ENCODE measurements at regions not wholly inside any gene's neighbourhood (a gene's known extent, or its start where the extent isn't known, plus 50 kb on each side); places are given as distances from the start of the nearest gene placed in this dataset.
"Not testable (repeated sequence)": the region's sequence is repeated elsewhere in the genome, so short reads cannot be mapped to it uniquely, and the experiment has no call there.

GRCh38 chr3:27554706-27555105 is 70.5 kb upstream of the SLC4A7 start:
- DNase-seq: no peak

- DNase-seq: no peak
These were observed 69.8 kb upstream of the SLC4A7 start for GRCh38 chr3:27553886-27554540.

DNA sequence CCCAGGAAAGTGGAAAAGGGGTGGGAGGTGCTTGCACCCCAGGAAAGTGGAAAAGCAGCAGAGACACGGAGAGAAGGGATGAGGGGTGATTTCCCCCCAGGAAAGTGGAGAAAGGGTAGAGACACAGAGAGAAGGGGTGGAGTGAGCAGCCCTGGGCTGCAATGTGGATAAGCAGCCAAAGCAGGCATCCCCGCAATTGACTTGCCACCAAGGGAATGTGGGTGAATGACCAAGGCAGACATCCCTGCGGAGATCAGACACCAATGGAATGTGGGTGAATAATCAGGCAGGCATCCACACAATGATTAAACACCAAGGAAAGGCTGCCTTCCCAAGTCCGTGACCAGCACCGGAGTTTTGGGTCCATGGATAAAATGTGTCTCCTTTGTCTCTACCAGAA is 68.5 kb upstream of the SLC4A7 start:
- peak; percentile 25 to 63 for DNase-seq

- DNase-seq: not testable (repeated sequence)
These were observed 67.2 kb upstream of the SLC4A7 start for GRCh38 chr3:27551413-27551812.

GRCh38 chr3:27545061-27545460 is 60.9 kb upstream of the SLC4A7 start:
- DNase-seq: no peak

DNA sequence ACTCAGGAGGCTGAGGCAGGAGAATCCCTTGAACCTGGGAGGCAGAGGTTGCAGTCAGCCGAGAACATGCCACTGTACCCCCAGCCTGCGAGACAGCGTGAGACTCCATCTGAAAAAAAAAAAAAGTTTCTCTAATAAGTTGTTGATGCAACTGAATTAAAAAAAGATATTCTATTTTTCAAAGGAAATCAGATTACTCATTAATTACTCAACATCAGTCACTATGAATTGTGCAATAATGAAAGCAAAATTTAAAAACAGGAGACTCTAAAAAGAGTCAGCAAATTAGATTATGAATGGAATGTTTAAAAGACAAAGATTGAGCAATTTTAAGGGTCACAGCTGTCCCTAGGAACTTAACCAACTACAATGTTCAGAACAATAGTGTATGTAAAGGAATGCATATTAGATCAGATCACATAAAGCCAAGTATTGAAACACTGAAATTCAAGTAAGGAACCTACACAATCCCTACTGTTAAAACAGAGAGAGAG is 60.2 kb upstream of the SLC4A7 start:
- peak in 1 of 2 experiments; percentile 57 for DNase-seq

DNA sequence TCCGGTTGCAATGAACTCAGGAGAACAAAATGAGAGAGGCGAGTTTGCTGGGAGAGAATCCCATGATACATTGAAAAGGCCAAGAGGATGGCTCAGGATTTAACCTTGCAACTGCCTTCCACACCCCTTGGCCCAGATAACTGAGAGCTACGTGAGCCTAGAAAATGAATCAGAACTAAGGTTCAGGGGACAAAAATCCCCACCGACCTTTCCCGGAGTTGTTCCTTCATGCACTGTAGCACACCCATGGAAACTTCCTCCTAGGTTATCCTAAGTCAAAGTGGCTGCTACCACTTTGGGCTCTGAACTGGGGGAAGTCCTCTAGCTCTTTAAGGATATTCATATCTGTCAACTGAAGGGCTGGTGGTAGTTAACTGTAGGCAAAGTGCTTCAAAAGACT is 58.3 kb upstream of the SLC4A7 start:
- DNase-seq: no peak

GRCh38 chr3:27540231-27540630 is 56.0 kb upstream of the SLC4A7 start:
- no peak for DNase-seq

DNA sequence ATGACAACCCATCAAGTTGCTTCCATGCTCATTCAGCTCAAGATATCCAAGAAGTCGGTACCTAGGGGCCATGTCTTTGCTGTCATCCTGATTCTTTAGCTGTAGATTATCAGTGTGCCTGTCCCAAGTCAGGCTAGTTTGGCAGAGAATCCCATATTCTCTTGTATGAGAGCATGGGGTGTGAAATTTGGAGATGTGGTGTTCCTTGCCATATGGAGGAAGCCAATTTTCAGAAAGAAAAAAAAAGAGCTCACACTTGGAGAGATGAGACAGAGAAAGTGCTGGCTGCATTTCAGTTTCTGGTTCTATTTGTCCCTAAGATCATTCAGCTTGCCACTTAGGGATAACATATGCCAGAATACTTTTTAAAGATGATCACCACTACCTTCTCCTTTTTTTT is 52.3 kb upstream of the SLC4A7 start:
- DNase-seq: no peak

- DNase-seq: peak; percentile 55 to 85
These were observed 51.7 kb upstream of the SLC4A7 start for GRCh38 chr3:27535809-27536392.

GRCh38 chr3:27533718-27534573 is 49.8 kb upstream of the SLC4A7 start:
- peak; percentile 99 to 100 for DNase-seq
